B cell (primary cell): ENCODE measurements at regions not wholly inside any gene's neighbourhood (a gene's known extent, or its start where the extent isn't known, plus 50 kb on each side); places are given as distances from the start of the nearest gene placed in this dataset.

ENCODE experiments used
- EZH2 ChIP-seq: IDR thresholded peaks from 2 replicates; pipeline ENCODE4 v1.6.1; 2012; ENCODE audit warnings: borderline replicate concordance, low read depth, mild to moderate bottlenecking, moderate library complexity, low read length; ENCODE audit not compliant: insufficient read depth, poor library complexity, severe bottlenecking
- TF ChIP-seq, protein P1 (sequence below): fragments of 200-600 bp; IDR thresholded peaks from one replicate; pipeline ENCODE4 v1.8.0; 2022; ENCODE audit warnings: antibody characterized with exemption, mild to moderate bottlenecking

- TF ChIP-seq, protein P1, sequence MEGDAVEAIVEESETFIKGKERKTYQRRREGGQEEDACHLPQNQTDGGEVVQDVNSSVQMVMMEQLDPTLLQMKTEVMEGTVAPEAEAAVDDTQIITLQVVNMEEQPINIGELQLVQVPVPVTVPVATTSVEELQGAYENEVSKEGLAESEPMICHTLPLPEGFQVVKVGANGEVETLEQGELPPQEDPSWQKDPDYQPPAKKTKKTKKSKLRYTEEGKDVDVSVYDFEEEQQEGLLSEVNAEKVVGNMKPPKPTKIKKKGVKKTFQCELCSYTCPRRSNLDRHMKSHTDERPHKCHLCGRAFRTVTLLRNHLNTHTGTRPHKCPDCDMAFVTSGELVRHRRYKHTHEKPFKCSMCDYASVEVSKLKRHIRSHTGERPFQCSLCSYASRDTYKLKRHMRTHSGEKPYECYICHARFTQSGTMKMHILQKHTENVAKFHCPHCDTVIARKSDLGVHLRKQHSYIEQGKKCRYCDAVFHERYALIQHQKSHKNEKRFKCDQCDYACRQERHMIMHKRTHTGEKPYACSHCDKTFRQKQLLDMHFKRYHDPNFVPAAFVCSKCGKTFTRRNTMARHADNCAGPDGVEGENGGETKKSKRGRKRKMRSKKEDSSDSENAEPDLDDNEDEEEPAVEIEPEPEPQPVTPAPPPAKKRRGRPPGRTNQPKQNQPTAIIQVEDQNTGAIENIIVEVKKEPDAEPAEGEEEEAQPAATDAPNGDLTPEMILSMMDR = no peak
- no peak for TF ChIP-seq EZH2
Observed at GRCh38 chr3:168575750-168576149, 480.0 kb upstream of the GOLIM4 start.
